ENCODE measurements at regions not wholly inside any gene's neighbourhood (a gene's known extent, or its start where the extent isn't known, plus 50 kb on each side); places are given as distances from the start of the nearest gene placed in this dataset.

- ATAC-seq = no peak
- Histone ChIP-seq H3K4me1 (no peaks in the 10 kb centered on the region), H3K36me3 (no peaks in the 10 kb centered on the region), H3K27ac (no peak overlapping the region), H3K4me3 (no peak overlapping the region), H3K27me3 (ENCODE audit: low read depth) (no peaks in the 10 kb centered on the region), H3K9me3 (no peaks in the 10 kb centered on the region)
- TF ChIP-seq, protein P1, sequence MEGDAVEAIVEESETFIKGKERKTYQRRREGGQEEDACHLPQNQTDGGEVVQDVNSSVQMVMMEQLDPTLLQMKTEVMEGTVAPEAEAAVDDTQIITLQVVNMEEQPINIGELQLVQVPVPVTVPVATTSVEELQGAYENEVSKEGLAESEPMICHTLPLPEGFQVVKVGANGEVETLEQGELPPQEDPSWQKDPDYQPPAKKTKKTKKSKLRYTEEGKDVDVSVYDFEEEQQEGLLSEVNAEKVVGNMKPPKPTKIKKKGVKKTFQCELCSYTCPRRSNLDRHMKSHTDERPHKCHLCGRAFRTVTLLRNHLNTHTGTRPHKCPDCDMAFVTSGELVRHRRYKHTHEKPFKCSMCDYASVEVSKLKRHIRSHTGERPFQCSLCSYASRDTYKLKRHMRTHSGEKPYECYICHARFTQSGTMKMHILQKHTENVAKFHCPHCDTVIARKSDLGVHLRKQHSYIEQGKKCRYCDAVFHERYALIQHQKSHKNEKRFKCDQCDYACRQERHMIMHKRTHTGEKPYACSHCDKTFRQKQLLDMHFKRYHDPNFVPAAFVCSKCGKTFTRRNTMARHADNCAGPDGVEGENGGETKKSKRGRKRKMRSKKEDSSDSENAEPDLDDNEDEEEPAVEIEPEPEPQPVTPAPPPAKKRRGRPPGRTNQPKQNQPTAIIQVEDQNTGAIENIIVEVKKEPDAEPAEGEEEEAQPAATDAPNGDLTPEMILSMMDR (IDR thresholded peaks at IDR 0.05) = no peak
- intact Hi-C loops (cut with DNase I) = no loop called here
- no peak for DNase-seq
Observed at GRCh38 chr2:53519918-53520841, 247.4 kb upstream of the CHAC2 start.

- no peaks in the 10 kb centered on the region for H3K27me3 ChIP-seq (ENCODE audit: low read depth)
- no peaks in the 10 kb centered on the region for H3K36me3 ChIP-seq
- no peak overlapping the region for H3K4me3 ChIP-seq
- no peak overlapping the region for H3K27ac ChIP-seq
- TF ChIP-seq, protein P1 (IDR thresholded peaks at IDR 0.05) = no peak
- intact Hi-C loops (cut with DNase I) = no loop called here
- no peaks in the 10 kb centered on the region for H3K9me3 ChIP-seq
- ATAC-seq (no peak), DNase-seq (no peak)
- H3K4me1 ChIP-seq = no peaks in the 10 kb centered on the region
Observed at GRCh38 chr2:53517406-53517805, 250.2 kb upstream of the CHAC2 start.

GRCh38 chr2:53516650-53517049 lies 251.0 kb upstream of the CHAC2 start:
- TF ChIP-seq, protein P1 (IDR thresholded peaks at IDR 0.05) = no peak
- Histone ChIP-seq H3K27me3 (ENCODE audit: low read depth) (no peaks in the 10 kb centered on the region), H3K4me3 (no peak overlapping the region), H3K4me1 (no peaks in the 10 kb centered on the region), H3K9me3 (no peaks in the 10 kb centered on the region), H3K36me3 (no peaks in the 10 kb centered on the region), H3K27ac (no peak overlapping the region)
- intact Hi-C loops (cut with DNase I) = no loop called here
- ATAC-seq (no peak), DNase-seq (no peak)

GRCh38 chr2:53515435-53516332 lies 251.9 kb upstream of the CHAC2 start:
- Histone ChIP-seq H3K27me3 (ENCODE audit: low read depth) (no peaks in the 10 kb centered on the region), H3K36me3 (no peaks in the 10 kb centered on the region), H3K27ac (no peak overlapping the region), H3K9me3 (no peaks in the 10 kb centered on the region), H3K4me3 (no peak overlapping the region), H3K4me1 (no peaks in the 10 kb centered on the region)
- peak in 1 of 2 donors; percentile 73 for ATAC-seq
- intact Hi-C loops (cut with DNase I) = no loop called here
- TF ChIP-seq, protein P1 (IDR thresholded peaks at IDR 0.05) = peak; percentile 9
- DNase-seq = no peak

DNA sequence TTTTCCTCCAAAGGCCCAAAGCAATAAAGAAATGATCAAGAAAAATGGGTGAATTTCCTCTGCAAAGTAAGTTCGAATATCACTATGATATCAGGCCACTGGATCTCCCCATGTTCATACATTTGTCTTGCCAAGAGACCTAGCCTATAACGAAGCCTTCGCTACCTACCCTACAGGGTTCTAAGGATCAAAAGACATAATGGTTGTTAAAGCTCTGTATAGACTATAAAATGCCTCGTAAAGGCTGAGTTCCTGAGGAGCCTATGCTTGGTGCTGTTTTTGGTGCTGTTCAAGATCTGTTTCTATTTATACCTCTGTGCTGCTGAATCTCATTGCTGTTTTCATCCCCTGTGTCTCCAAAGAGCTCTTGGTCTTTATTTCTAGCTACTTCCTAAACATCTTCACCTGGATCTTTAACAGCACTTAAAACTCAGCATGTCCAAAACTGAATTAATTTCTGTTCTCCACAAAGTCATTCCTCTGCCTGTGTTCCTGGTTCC lies 254.4 kb upstream of the CHAC2 start:
- TF ChIP-seq, protein P1 (IDR thresholded peaks at IDR 0.05) = no peak
- ATAC-seq (no peak), DNase-seq (no peak)
- no peak overlapping the region for H3K4me3 ChIP-seq
- H3K27me3 ChIP-seq (ENCODE audit: low read depth) = no peaks in the 10 kb centered on the region
- intact Hi-C loops (cut with DNase I) = no loop called here
- H3K4me1 ChIP-seq = no peaks in the 10 kb centered on the region
- H3K36me3 ChIP-seq = no peaks in the 10 kb centered on the region
- H3K9me3 ChIP-seq = no peaks in the 10 kb centered on the region
- no peak overlapping the region for H3K27ac ChIP-seq
